ENCODE measurements at regions not wholly inside any gene's neighbourhood (a gene's known extent, or its start where the extent isn't known, plus 50 kb on each side); places are given as distances from the start of the nearest gene placed in this dataset.

GRCh38 chr5:116674881-116675625 lies 100.4 kb upstream of the SEMA6A start:
- Histone ChIP-seq H3K27ac (ENCODE audit: control insufficient read depth, insufficient read depth) (no peak overlapping the region), H3K27me3 (replicated peaks in 1 of 2; ENCODE audit: control insufficient read depth in 2 of 2, insufficient read depth in 2 of 2, low read length in 1 of 2) (no peaks in the 10 kb centered on the region), H3K9me3 (replicated peaks; ENCODE audit: control insufficient read depth, insufficient read depth, low read length) (peaks cover 5% of the 10 kb centered on the region; the same call in 2 of the 3 replicates), H3K4me1 (ENCODE audit: control insufficient read depth, insufficient read depth, low read length) (peaks cover 41% of the 10 kb centered on the region), H3K4me3 (no peak overlapping the region), H2AFZ (ENCODE audit: control insufficient read depth, low read depth, low read length) (peak overlapping the region; percentile 4; the same call in 1 of the 2 replicates), H3K79me2 (ENCODE audit: control insufficient read depth, insufficient read depth, low read length) (no peaks in the 10 kb centered on the region), H3K9ac (ENCODE audit: control insufficient read depth, insufficient read depth, low read length) (no peak overlapping the region), H3K36me3 (ENCODE audit: control insufficient read depth in 2 of 2, insufficient read depth in 2 of 2, low read length in 1 of 2) (no peaks in the 10 kb centered on the region), H3K4me2 (ENCODE audit: control insufficient read depth, insufficient read depth) (no peak overlapping the region), H4K20me1 (ENCODE audit: control insufficient read depth, insufficient read depth) (no peaks in the 10 kb centered on the region)
- TF ChIP-seq RAD51 (IDR thresholded peaks at IDR 0.05) (0 out of 2 replicates have a peak, but pooled peaks have one; percentile 20), MLLT1 (IDR thresholded peaks at IDR 0.05) (0 out of 2 replicates have a peak, but pooled peaks have one; percentile 39), POU2F2 (IDR thresholded peaks at IDR 0.05; ENCODE audit: borderline replicate concordance, low read depth, low read length) (no peak), FOXK2 (IDR thresholded peaks at IDR 0.05) (no peak), ZNF687 (IDR thresholded peaks at IDR 0.05) (0 out of 2 replicates have a peak, but pooled peaks have one; percentile 37), SUZ12 (IDR thresholded peaks at IDR 0.05; ENCODE audit: unreplicated experiment) (no peak)
- SMC1A ChIA-PET (ENCODE audit: uncharacterized antibody, unreplicated experiment), result interaction anchor here (0.6 to 19.1 kb wide), 14 partner anchors 19 to 268 kb away, joined by 3 to 394 read pairs (median 17); partner anchors contain the start of gene SEMA6A
- POLR2A ChIA-PET, result interaction anchor here (1.0 to 6.9 kb wide), 4 partner anchors 15 to 92 kb away, joined by 3 to 49 read pairs (median 9); no protein-coding TSS in a partner anchor
- FAIRE-seq, result no peak
- RAD21 ChIA-PET (ENCODE audit: unreplicated experiment), result interaction anchor here (1.0 to 11.9 kb wide), 10 partner anchors 16 to 96 kb away, joined by 3 to 179 read pairs (median 39); partner anchors contain the start of gene SEMA6A
- intact Hi-C loops (cut with micrococcal nuclease; ENCODE audit: unreplicated experiment), result loop anchor here (5.0 kb wide), 1 partner anchor 32 kb away; no protein-coding TSS in a partner anchor
- ATAC-seq, result no peak
- 81% methylated on average over 6 of the region's 6 CpGs for WGBS (ENCODE audit: insufficient coverage, insufficient replicate concordance, low lambda C conversion rate, missing lambda C conversion rate)
- no peak for DNase-seq (ENCODE audit: low read depth, low spot score)
- in situ Hi-C loops (cut with MboI), result no loop called here
- no TSS peak for BruUV-seq (replicated peaks)
- CTCF ChIA-PET, result interaction anchor here (0.7 to 4.9 kb wide), 5 partner anchors 21 to 188 kb away, joined by 3 to 20 read pairs (median 5); partner anchors contain the start of gene SEMA6A

Data from GM12878 (cell line).